Ovary (tissue), 7 donors: ENCODE measurements at regions not wholly inside any gene's neighbourhood (a gene's known extent, or its start where the extent isn't known, plus 50 kb on each side); places are given as distances from the start of the nearest gene placed in this dataset.

Experiments
- DNase-seq, 5 donors: peaks; one replicate each; pipeline ENCODE4 v3.0.0-alpha.2; 2019 to 2020
- H3K27ac ChIP-seq, 2 donors: fragments of 200-600 bp; one replicate each; pipeline versions ENCODE4 v1.5.1 to v1.8.0; 2019 to 2022
- H3K27me3 ChIP-seq: fragments of 200-600 bp; one replicate; pipeline ENCODE4 v1.8.0; 2022
- H3K36me3 ChIP-seq: fragments of 200-600 bp; sonication (generic); one replicate; pipeline ENCODE4 v1.5.1; 2019
- H3K4me1 ChIP-seq: one replicate; pipeline ENCODE4 v1.8.1; 2013; ENCODE audit warnings: mild to moderate bottlenecking, moderate library complexity; ENCODE audit not compliant: insufficient read depth
- H3K4me3 ChIP-seq: fragments of 200-600 bp; sonication (generic); one replicate; pipeline ENCODE4 v1.5.1; 2017
- H3K9me3 ChIP-seq, 2 donors: fragments of 200-600 bp in 1 of 2; sonication (generic) in 1 of 2; one replicate each; pipeline versions ENCODE4 v1.5.1 to v1.8.1; 2013 to 2019; ENCODE audit warnings: mild to moderate bottlenecking in 1 of 2, moderate library complexity in 1 of 2
- CTCF ChIP-seq, 3 donors: fragments of 450-650 bp in 2 of 3; fragments of 200-600 bp in 1 of 3; IDR thresholded peaks; one replicate each; pipeline versions ENCODE4 v1.5.1 to v1.8.0; 2016 to 2022; ENCODE audit warnings: antibody characterized with exemption in 3 of 3, mild to moderate bottlenecking in 1 of 3
- EP300 ChIP-seq: sonication (generic); formaldehyde crosslinking; IDR thresholded peaks from one replicate; pipeline ENCODE4 v1.6.1; 2017; ENCODE audit warnings: antibody characterized with exemption
- POLR2A ChIP-seq: fragments of 450-650 bp; IDR thresholded peaks from one replicate; pipeline ENCODE4 v1.6.1; 2017; ENCODE audit warnings: antibody characterized with exemption, mild to moderate bottlenecking, moderate library complexity
- WGBS, 3 donors: extraction: QIAGEN DNeasy Blood & Tissue Kit in 1 of 3; methylation state at CpG; one replicate each; pipeline versions ENCODE4 v1.1.5 to v1.1.7; 2013 to 2017; 5-methylcytosine and 5-hydroxymethylcytosine counted together
- intact Hi-C, 4 donors: fragments of 100-400 bp; cut with DNase I; formaldehyde crosslinking; loops; one replicate each; pipeline versions ENCODE4 v1.11.0 to v1.15.1; 2022 to 2023
- donor health status: DM: no; HTN: no; CAD: no; lungs with moderate emphysema.
- donor health status: DM: no; HTN: no; CAD: no.
- donor health status: Bipolar disorder and iron deficiency.
- donor health status: DM: no; HTN: no; CAD: no.
- donor health status: DM: yes; HTN: yes; CAD: no.

- no peak for DNase-seq
- TF ChIP-seq POLR2A, result no peak
- no peak for TF ChIP-seq EP300
- TF ChIP-seq CTCF (IDR thresholded peaks at IDR 0.05), result no peak
- intact Hi-C loops, result no loop called here
- Histone ChIP-seq H3K36me3 (no peaks in the 10 kb centered on the region), H3K27ac (no peak overlapping the region), H3K4me3 (no peak overlapping the region), H3K27me3 (no peaks in the 10 kb centered on the region), H3K9me3 (no peaks in the 10 kb centered on the region), H3K4me1 (no peaks in the 10 kb centered on the region)
These were observed 510.6 kb upstream of the CNKSR2 start for GRCh38 chrX:20863649-20864048.

- Histone ChIP-seq H3K4me1 (no peaks in the 10 kb centered on the region), H3K36me3 (no peaks in the 10 kb centered on the region), H3K4me3 (no peak overlapping the region), H3K9me3 (no peaks in the 10 kb centered on the region), H3K27me3 (no peaks in the 10 kb centered on the region), H3K27ac (no peak overlapping the region)
- TF ChIP-seq CTCF (IDR thresholded peaks at IDR 0.05) (no peak), EP300 (no peak), POLR2A (no peak)
- no peak for DNase-seq
- intact Hi-C loops, result no loop called here
- WGBS, 3 donors, result 70 to 77% (median 70%) methylated on average over 3 of the region's 3 CpGs
These were observed 513.1 kb upstream of the CNKSR2 start for GRCh38 chrX:20861113-20861512.

DNA sequence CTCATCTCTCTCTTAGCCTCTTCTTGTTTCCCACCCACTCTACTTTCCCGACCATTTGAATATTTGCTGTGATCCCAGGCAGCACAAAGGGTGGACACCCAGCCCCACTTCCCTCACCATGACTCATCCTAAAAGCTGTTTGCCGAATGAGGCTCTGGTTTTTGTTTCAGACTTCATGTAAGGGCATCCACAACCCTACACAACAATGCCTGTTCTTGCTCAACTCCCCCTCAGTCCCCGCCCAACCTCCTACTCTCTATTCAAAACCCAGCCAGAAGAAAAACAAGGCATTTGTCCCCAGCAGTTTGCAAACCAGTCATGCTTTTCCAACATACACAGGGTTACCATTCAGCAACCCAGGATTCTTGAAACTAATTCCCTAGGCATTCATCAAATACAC is 516.5 kb upstream of the CNKSR2 start:
- no peak overlapping the region for H3K4me3 ChIP-seq
- no peaks in the 10 kb centered on the region for H3K36me3 ChIP-seq
- H3K27me3 ChIP-seq, result no peaks in the 10 kb centered on the region
- 51 to 57% (median 56%) methylated on average over 3 of the region's 3 CpGs for WGBS, 3 donors
- intact Hi-C loops, result no loop called here
- H3K9me3 ChIP-seq, result no peaks in the 10 kb centered on the region
- TF ChIP-seq POLR2A, result no peak
- no peak for TF ChIP-seq EP300
- TF ChIP-seq CTCF (IDR thresholded peaks at IDR 0.05), result no peak
- no peak for DNase-seq
- H3K27ac ChIP-seq, result no peak overlapping the region
- H3K4me1 ChIP-seq, result no peaks in the 10 kb centered on the region

DNA sequence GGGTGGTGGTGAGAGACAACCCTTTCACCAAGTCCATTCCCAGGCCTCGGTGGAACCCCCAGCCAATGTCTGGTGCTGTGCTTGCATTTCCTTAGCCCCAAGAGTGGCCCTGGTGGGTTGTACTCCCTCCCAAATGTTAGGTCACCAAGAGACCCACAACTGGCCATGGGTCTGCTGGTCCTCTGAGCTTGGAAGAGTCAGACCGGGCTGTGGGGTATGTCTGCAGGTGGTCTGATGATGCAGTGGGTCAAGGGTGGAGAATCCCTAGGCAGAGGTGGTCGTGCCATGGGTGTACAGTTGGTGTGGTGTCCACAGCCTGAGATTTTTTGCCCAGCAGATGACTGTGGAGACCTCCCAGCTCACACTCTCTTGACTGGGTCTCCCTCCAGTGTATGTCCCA is 535.7 kb upstream of the CNKSR2 start:
- intact Hi-C loops, result no loop called here
- TF ChIP-seq POLR2A (no peak), CTCF (IDR thresholded peaks at IDR 0.05) (no peak), EP300 (no peak)
- Histone ChIP-seq H3K4me1 (no peaks in the 10 kb centered on the region), H3K36me3 (no peaks in the 10 kb centered on the region), H3K27ac (no peak overlapping the region), H3K9me3 (no peaks in the 10 kb centered on the region), H3K27me3 (no peaks in the 10 kb centered on the region), H3K4me3 (no peak overlapping the region)
- WGBS, 3 donors, result 62 to 73% (median 70%) methylated on average over 3 of the region's 3 CpGs
- DNase-seq, result no peak
